CD14-positive monocyte (primary cell): ENCODE measurements at regions not wholly inside any gene's neighbourhood (a gene's known extent, or its start where the extent isn't known, plus 50 kb on each side); places are given as distances from the start of the nearest gene placed in this dataset.

ENCODE experiments used
- DNase-seq, 3 donors: peaks; one replicate each; pipeline ENCODE4 v3.0.0-alpha.2; 2011 to 2022
- H2AFZ ChIP-seq: 2 replicates; pipeline ENCODE4 v1.6.0; 2012; ENCODE audit warnings: mild to moderate bottlenecking, low read depth, low read length, inconsistent platforms; ENCODE audit not compliant: insufficient read depth, poor library complexity, severe bottlenecking
- H3K27ac ChIP-seq, 2 donors: 1 replicate in 1 of 2; 2 replicates in 1 of 2; pipeline ENCODE4 v1.5.1; 2012 to 2013; ENCODE audit warnings: low read length in 2 of 2, control low read depth in 1 of 2, inconsistent platforms in 1 of 2, low read depth in 1 of 2, mild to moderate bottlenecking in 1 of 2
- H3K27me3 ChIP-seq, 2 donors: one replicate each; pipeline versions ENCODE4 v1.6.0 to v1.6.1; 2011 to 2013; ENCODE audit warnings: low read length in 2 of 2; ENCODE audit not compliant: control insufficient read depth in 2 of 2, insufficient read depth in 2 of 2
- H3K36me3 ChIP-seq, 2 donors: replicated peaks in 1 of 2; 1 replicate in 1 of 2; 2 replicates in 1 of 2; pipeline versions ENCODE4 v1.5.1 to v1.6.1; 2012 to 2013; ENCODE audit warnings: low read length in 2 of 2, control low read depth in 1 of 2, inconsistent platforms in 1 of 2, mild to moderate bottlenecking in 1 of 2; ENCODE audit not compliant: insufficient read depth in 2 of 2, control insufficient read depth in 1 of 2
- H3K4me1 ChIP-seq, 2 donors: 1 replicate in 1 of 2; 2 replicates in 1 of 2; pipeline versions ENCODE4 v1.5.1 to v1.6.1; 2012 to 2013; ENCODE audit warnings: low read length in 2 of 2, control low read depth in 1 of 2, inconsistent platforms in 1 of 2, mild to moderate bottlenecking in 1 of 2, moderate library complexity in 1 of 2; ENCODE audit not compliant: insufficient read depth in 2 of 2, control insufficient read depth in 1 of 2
- H3K4me2 ChIP-seq: replicated peaks from 2 replicates; pipeline ENCODE3; 2012; ENCODE audit warnings: low read length, moderate library complexity, mild to moderate bottlenecking; ENCODE audit not compliant: poor library complexity, severe bottlenecking; ENCODE audit errors: extremely low read depth
- H3K4me3 ChIP-seq, 3 experiments: fragments of 200-600 bp in 1 of 3; sonication (generic) in 1 of 3; replicated peaks in 1 of 3; 1 replicate in 2 of 3; 2 replicates in 1 of 3; pipeline ENCODE4 v1.5.1; 2011 to 2013; ENCODE audit warnings: low read length in 3 of 3, mild to moderate bottlenecking in 3 of 3, control low read depth in 2 of 3, low read depth in 2 of 3, inconsistent platforms in 1 of 3, moderate library complexity in 1 of 3
- H3K79me2 ChIP-seq: 2 replicates; pipeline ENCODE4 v1.6.0; 2012; ENCODE audit warnings: mild to moderate bottlenecking, control low read depth, inconsistent platforms, low read length, moderate library complexity; ENCODE audit not compliant: insufficient read depth
- H3K9ac ChIP-seq: 2 replicates; pipeline ENCODE4 v1.6.0; 2017; ENCODE audit warnings: low read length, mild to moderate bottlenecking; ENCODE audit not compliant: insufficient read depth, poor library complexity, severe bottlenecking
- H3K9me3 ChIP-seq, 2 donors: replicated peaks in 1 of 2; 1 replicate in 1 of 2; 2 replicates in 1 of 2; pipeline versions ENCODE4 v1.5.1 to v1.6.1; 2012 to 2013; ENCODE audit warnings: low read length in 2 of 2, control low read depth in 1 of 2; ENCODE audit not compliant: control insufficient read depth in 1 of 2, insufficient read depth in 1 of 2
- H4K20me1 ChIP-seq: 2 replicates; pipeline ENCODE4 v1.6.0; 2012; ENCODE audit warnings: mild to moderate bottlenecking, low read length, control low read depth, moderate library complexity; ENCODE audit not compliant: insufficient read depth
- H3K27ac Mint-ChIP-seq, 7 donors: one replicate each; pipeline ENCODE4 v1.8.0; 2020; ENCODE audit warnings: mild to moderate bottlenecking in 7 of 7, mixed read lengths in 7 of 7, moderate library complexity in 6 of 7, inconsistent platforms in 2 of 7
- H3K27me3 Mint-ChIP-seq, 3 donors: one replicate each; pipeline ENCODE4 v1.8.0; 2021 to 2022; ENCODE audit warnings: low read depth in 3 of 3, mild to moderate bottlenecking in 3 of 3, mixed read lengths in 3 of 3, moderate library complexity in 3 of 3, inconsistent platforms in 1 of 3
- H3K36me3 Mint-ChIP-seq, 2 donors: one replicate each; pipeline ENCODE4 v1.8.0; 2020; ENCODE audit warnings: mixed read lengths in 2 of 2, inconsistent platforms in 1 of 2, mild to moderate bottlenecking in 1 of 2
- H3K4me1 Mint-ChIP-seq: one replicate; pipeline ENCODE4 v1.8.0; 2020; ENCODE audit warnings: mild to moderate bottlenecking, mixed read lengths
- H3K4me3 Mint-ChIP-seq, 2 donors: one replicate each; pipeline ENCODE4 v1.8.0; 2020; ENCODE audit warnings: mild to moderate bottlenecking in 2 of 2, mixed read lengths in 2 of 2, moderate library complexity in 1 of 2
- H3K9me3 Mint-ChIP-seq, 7 donors: one replicate each; pipeline ENCODE4 v1.8.0; 2020 to 2022; ENCODE audit warnings: mixed read lengths in 7 of 7, mild to moderate bottlenecking in 6 of 7, moderate library complexity in 6 of 7, inconsistent platforms in 2 of 7
- WGBS: methylation state at CpG from one replicate; pipeline ENCODE4 v1.1.5; 2013; ENCODE audit warnings: missing lambda C conversion rate; ENCODE audit not compliant: insufficient coverage; 5-methylcytosine and 5-hydroxymethylcytosine counted together
- intact Hi-C, 2 donors: fragments of 100-400 bp; cut with micrococcal nuclease; formaldehyde crosslinking; loops; one replicate each; pipeline versions ENCODE4 v1.15.0 to v1.15.1; 2023
- TF ChIP-seq, protein P1 (sequence below): fragments of 200-600 bp; IDR thresholded peaks from one replicate; pipeline ENCODE4 v1.8.0; 2022; ENCODE audit warnings: antibody characterized with exemption, mild to moderate bottlenecking

DNA sequence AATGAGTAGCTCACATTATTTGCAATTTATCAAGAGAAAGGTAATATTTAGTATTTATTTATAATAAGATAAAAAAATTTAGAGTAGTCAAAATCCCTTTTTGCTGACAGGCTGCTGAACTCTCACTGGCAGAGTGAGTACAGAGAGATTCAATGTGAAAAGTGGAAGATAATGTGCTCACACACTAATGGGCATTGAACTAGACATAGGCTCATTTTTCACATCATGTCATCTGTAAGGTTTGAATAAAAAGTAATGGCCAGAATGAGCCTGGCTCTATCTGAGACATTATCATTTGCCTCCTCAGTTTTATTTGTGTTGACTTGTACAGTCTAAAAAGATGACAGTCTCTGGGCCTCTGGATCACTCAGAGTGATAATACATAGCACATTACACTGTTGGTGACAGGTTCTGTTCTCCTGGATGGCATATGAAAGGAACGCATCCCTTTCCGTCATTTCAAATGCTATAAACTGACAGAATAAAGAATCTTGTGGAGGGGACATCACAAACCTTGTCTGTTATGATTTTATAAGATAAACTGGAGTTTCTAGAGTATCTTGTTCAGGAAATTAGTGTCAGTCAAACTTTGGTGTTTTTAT lies 812.9 kb downstream of the NR4A2 start:
- no peak for DNase-seq
- intact Hi-C loops, result no loop called here
- Histone ChIP-seq H3K79me2 (no peaks in the 10 kb centered on the region), H4K20me1 (no peaks in the 10 kb centered on the region), H3K9me3 (no peaks in the 10 kb centered on the region), H3K27me3 (no peaks in the 10 kb centered on the region), H3K4me2 (no peak overlapping the region), H3K4me1 (no peaks in the 10 kb centered on the region), H3K36me3 (no peaks in the 10 kb centered on the region), H3K9ac (no peak overlapping the region), H3K27ac (no peak overlapping the region), H2AFZ (no peak overlapping the region), H3K4me3 (no peak overlapping the region)
- Mint-ChIP-seq H3K4me1 (no peaks in the 10 kb centered on the region), H3K4me3 (no peak overlapping the region), H3K9me3 (peaks cover 0 to 3% (median 0%) of the 10 kb centered on the region in 7 donors), H3K27me3 (peaks cover 0 to 1% (median 0%) of the 10 kb centered on the region in 3 donors), H3K36me3 (no peaks in the 10 kb centered on the region), H3K27ac (no peak overlapping the region)
- TF ChIP-seq, protein P1, sequence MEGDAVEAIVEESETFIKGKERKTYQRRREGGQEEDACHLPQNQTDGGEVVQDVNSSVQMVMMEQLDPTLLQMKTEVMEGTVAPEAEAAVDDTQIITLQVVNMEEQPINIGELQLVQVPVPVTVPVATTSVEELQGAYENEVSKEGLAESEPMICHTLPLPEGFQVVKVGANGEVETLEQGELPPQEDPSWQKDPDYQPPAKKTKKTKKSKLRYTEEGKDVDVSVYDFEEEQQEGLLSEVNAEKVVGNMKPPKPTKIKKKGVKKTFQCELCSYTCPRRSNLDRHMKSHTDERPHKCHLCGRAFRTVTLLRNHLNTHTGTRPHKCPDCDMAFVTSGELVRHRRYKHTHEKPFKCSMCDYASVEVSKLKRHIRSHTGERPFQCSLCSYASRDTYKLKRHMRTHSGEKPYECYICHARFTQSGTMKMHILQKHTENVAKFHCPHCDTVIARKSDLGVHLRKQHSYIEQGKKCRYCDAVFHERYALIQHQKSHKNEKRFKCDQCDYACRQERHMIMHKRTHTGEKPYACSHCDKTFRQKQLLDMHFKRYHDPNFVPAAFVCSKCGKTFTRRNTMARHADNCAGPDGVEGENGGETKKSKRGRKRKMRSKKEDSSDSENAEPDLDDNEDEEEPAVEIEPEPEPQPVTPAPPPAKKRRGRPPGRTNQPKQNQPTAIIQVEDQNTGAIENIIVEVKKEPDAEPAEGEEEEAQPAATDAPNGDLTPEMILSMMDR, result no peak
- WGBS, result no CpG with 5 or more reads among the region's 2 CpGs

DNA sequence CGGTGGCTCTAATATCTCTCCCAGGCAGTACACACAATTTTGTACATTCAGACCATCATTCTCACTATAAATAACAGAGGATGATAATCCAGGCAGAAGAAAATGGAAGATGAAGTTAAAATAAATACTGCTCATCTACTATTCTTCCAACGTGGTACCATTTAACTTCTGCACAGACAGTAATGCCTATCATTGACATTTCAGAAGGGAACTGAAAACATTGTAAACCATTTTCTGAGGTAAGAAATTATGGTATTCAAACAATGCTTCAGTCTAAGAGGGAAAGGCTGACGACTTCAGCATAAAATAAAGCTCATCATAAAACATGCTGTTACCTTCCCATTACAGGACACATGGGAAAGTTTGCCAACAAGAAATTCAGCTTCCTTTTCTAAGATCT lies 814.4 kb downstream of the NR4A2 start:
- H3K9me3 ChIP-seq, result no peaks in the 10 kb centered on the region
- TF ChIP-seq, protein P1, result no peak
- H3K4me3 Mint-ChIP-seq, result no peak overlapping the region
- H3K27ac Mint-ChIP-seq, result no peak overlapping the region
- no peaks in the 10 kb centered on the region for H3K36me3 ChIP-seq
- no peaks in the 10 kb centered on the region for H3K27me3 ChIP-seq
- H4K20me1 ChIP-seq, result no peaks in the 10 kb centered on the region
- no peak overlapping the region for H3K4me2 ChIP-seq
- H3K79me2 ChIP-seq, result no peaks in the 10 kb centered on the region
- peaks cover 0 to 1% (median 0%) of the 10 kb centered on the region in 3 donors for H3K27me3 Mint-ChIP-seq
- no CpG with 5 or more reads among the region's 3 CpGs for WGBS
- no peaks in the 10 kb centered on the region for H3K4me1 ChIP-seq
- no peak overlapping the region for H2AFZ ChIP-seq
- H3K4me1 Mint-ChIP-seq, result no peaks in the 10 kb centered on the region
- H3K9ac ChIP-seq, result no peak overlapping the region
- peaks cover 0 to 3% (median 0%) of the 10 kb centered on the region in 7 donors for H3K9me3 Mint-ChIP-seq
- no peaks in the 10 kb centered on the region for H3K36me3 Mint-ChIP-seq
- H3K27ac ChIP-seq, result no peak overlapping the region
- intact Hi-C loops, result no loop called here
- no peak for DNase-seq
- H3K4me3 ChIP-seq, result no peak overlapping the region
